Suprapubic skin (tissue), 4 donors: ENCODE measurements at regions not wholly inside any gene's neighbourhood (a gene's known extent, or its start where the extent isn't known, plus 50 kb on each side); places are given as distances from the start of the nearest gene placed in this dataset.

Experiments used
- CTCF ChIP-seq, 2 donors: fragments of 200-600 bp in 1 of 2; fragments of 450-650 bp in 1 of 2; sonication (generic) in 1 of 2; IDR thresholded peaks; one replicate each; pipeline ENCODE4 v1.5.1; 2016 to 2019; ENCODE audit warnings: antibody characterized with exemption in 2 of 2, mild to moderate bottlenecking in 1 of 2, moderate library complexity in 1 of 2
- EP300 ChIP-seq: sonication (generic); formaldehyde crosslinking; IDR thresholded peaks from one replicate; pipeline ENCODE4 v1.6.1; 2017; ENCODE audit warnings: antibody characterized with exemption
- POLR2A ChIP-seq, 2 donors: fragments of 450-650 bp; IDR thresholded peaks; one replicate each; pipeline ENCODE4 v1.6.1; 2017; ENCODE audit warnings: antibody characterized with exemption in 2 of 2, mild to moderate bottlenecking in 2 of 2, moderate library complexity in 2 of 2
- POLR2AphosphoS5 ChIP-seq, 3 donors: sonication (generic); formaldehyde crosslinking; IDR thresholded peaks; one replicate each; pipeline ENCODE4 v1.6.1; 2017; ENCODE audit warnings: antibody characterized with exemption in 3 of 3

GRCh38 chr10:33938001-33938400, 603.5 kb upstream of the NRP1 start:
- TF ChIP-seq CTCF (IDR thresholded peaks at IDR 0.05) (no peak), EP300 (no peak), POLR2A (IDR thresholded peaks at IDR 0.05) (no peak), POLR2AphosphoS5 (IDR thresholded peaks at IDR 0.05) (no peak)
